ENCODE measurements at regions not wholly inside any gene's neighbourhood (a gene's known extent, or its start where the extent isn't known, plus 50 kb on each side); places are given as distances from the start of the nearest gene placed in this dataset.

- DNase-seq: no peak
- H3K4me3 ChIP-seq (ENCODE audit: control insufficient read depth in 1 of 7, extremely low read depth in 1 of 7, insufficient read depth in 4 of 7, low read depth in 2 of 7, low read length in 6 of 7): no peak overlapping the region
- H3K36me3 ChIP-seq (ENCODE audit: control insufficient read depth in 4 of 4, insufficient read depth in 4 of 4, low read length in 3 of 4): no peaks in the 10 kb centered on the region
- H3K27ac ChIP-seq (ENCODE audit: insufficient read depth in 1 of 2, low read depth in 1 of 2, low read length in 2 of 2, poor library complexity in 1 of 2, severe bottlenecking in 2 of 2): no peak overlapping the region
- POLR2A ChIA-PET: no interaction called here
- no peaks in the 10 kb centered on the region for H3K27me3 ChIP-seq (replicated peaks in 2 of 5; ENCODE audit: control insufficient read depth in 4 of 5, insufficient read depth in 5 of 5, low read length in 4 of 5)
- CTCF ChIA-PET: no interaction called here
- no peaks in the 10 kb centered on the region for H3K9me3 ChIP-seq (ENCODE audit: control extremely low read depth in 1 of 5, control insufficient read depth in 4 of 5, insufficient read depth in 2 of 5, low read depth in 1 of 5, low read length in 4 of 5)
- WGBS (ENCODE audit: insufficient coverage): 80% methylated on average over 1 of the region's 2 CpGs
- H3K4me1 ChIP-seq (ENCODE audit: control extremely low read depth in 1 of 4, control insufficient read depth in 4 of 4, insufficient read depth in 4 of 4, low read length in 3 of 4): no peaks in the 10 kb centered on the region
These were observed 104.9 kb downstream of the NUF2 start for GRCh38 chr1:163426505-163427251.

- POLR2A ChIA-PET: no interaction called here
- CTCF ChIA-PET: interaction anchor here (0.5 kb wide), 1 partner anchor 491 kb away, joined by 4 read pairs; no protein-coding TSS in a partner anchor
These were observed 105.5 kb downstream of the NUF2 start for GRCh38 chr1:163427279-163427678.

DNA sequence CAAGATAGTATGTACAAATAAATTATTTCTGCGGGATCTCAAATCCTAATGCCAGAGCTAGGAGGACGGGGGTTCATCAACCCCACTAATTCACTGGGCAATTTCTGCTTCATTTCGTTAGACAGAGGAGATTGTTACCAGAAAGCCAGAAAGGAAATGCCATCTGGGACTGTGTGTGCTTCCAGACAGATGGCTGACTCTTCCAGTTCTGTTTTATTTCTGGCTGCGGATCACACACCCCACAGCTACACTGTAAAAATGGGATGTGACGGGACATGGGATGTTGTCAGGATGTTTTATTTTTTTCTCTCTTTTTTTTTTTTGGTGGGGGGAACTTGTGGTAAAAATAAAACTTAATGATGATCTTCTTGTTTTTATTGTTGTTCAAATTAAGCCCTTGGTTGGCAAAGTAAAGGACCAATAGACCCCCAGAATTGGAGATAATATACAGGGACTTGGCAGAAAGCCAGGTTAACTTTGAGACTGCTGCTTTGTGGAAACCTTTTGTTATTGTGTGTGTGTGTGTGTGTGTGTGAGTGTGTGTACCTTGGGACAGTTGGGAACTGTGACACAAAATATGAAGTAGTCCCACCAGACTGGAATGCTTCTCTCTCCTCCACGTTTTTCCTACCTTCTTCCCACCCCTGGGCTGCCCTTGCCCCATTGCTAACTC, 114.5 kb downstream of the NUF2 start:
- H3K27ac ChIP-seq (ENCODE audit: insufficient read depth in 1 of 2, low read depth in 1 of 2, low read length in 2 of 2, poor library complexity in 1 of 2, severe bottlenecking in 2 of 2): no peak overlapping the region
- CTCF ChIA-PET: no interaction called here

More at GRCh38 chr1:163427279-163427678, 105.5 kb downstream of the NUF2 start:
- no peaks in the 10 kb centered on the region for H3K36me3 ChIP-seq (ENCODE audit: control insufficient read depth in 4 of 4, insufficient read depth in 4 of 4, low read length in 3 of 4)
- no peak overlapping the region for H3K27ac ChIP-seq (ENCODE audit: insufficient read depth in 1 of 2, low read depth in 1 of 2, low read length in 2 of 2, poor library complexity in 1 of 2, severe bottlenecking in 2 of 2)
- H3K9me3 ChIP-seq (ENCODE audit: control extremely low read depth in 1 of 5, control insufficient read depth in 4 of 5, insufficient read depth in 2 of 5, low read depth in 1 of 5, low read length in 4 of 5): peaks cover 0 to 3% (median 0%) of the 10 kb centered on the region in 5 experiments
- H3K27me3 ChIP-seq (replicated peaks in 2 of 5; ENCODE audit: control insufficient read depth in 4 of 5, insufficient read depth in 5 of 5, low read length in 4 of 5): no peaks in the 10 kb centered on the region
- DNase-seq: no peak
- no peak overlapping the region for H3K4me3 ChIP-seq (ENCODE audit: control insufficient read depth in 1 of 7, extremely low read depth in 1 of 7, insufficient read depth in 4 of 7, low read depth in 2 of 7, low read length in 6 of 7)
- no peaks in the 10 kb centered on the region for H3K4me1 ChIP-seq (ENCODE audit: control extremely low read depth in 1 of 4, control insufficient read depth in 4 of 4, insufficient read depth in 4 of 4, low read length in 3 of 4)
- 100% methylated on average over 1 of the region's 3 CpGs for WGBS (ENCODE audit: insufficient coverage)

DNA sequence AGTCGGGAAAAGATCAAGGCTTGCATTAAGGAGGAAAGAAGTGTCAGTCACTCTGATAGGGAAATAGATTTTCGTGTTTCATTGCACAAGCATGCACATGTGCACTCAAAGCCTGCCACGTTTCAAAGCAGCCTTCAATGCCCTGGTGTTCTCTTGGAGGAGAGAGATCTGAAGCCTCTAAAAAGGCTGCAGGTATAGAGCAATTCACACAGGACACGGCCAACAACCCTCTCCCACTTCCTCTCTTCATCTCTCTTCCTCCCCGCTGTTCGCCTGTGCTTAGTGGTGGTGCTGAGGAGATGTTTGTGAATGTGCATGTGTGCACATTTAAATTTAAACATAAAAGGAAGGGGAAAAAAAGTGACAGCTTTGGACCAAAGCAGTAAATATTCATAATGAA, 117.7 kb downstream of the NUF2 start:
- no peak for DNase-seq
- Histone ChIP-seq H3K4me1 (ENCODE audit: control extremely low read depth in 1 of 4, control insufficient read depth in 4 of 4, insufficient read depth in 4 of 4, low read length in 3 of 4) (no peaks in the 10 kb centered on the region), H3K4me3 (ENCODE audit: control insufficient read depth in 1 of 7, extremely low read depth in 1 of 7, insufficient read depth in 4 of 7, low read depth in 2 of 7, low read length in 6 of 7) (no peak overlapping the region), H3K36me3 (ENCODE audit: control insufficient read depth in 4 of 4, insufficient read depth in 4 of 4, low read length in 3 of 4) (no peaks in the 10 kb centered on the region), H3K9me3 (ENCODE audit: control extremely low read depth in 1 of 5, control insufficient read depth in 4 of 5, insufficient read depth in 2 of 5, low read depth in 1 of 5, low read length in 4 of 5) (peaks cover 0 to 2% (median 0%) of the 10 kb centered on the region in 5 experiments), H3K27ac (ENCODE audit: insufficient read depth in 1 of 2, low read depth in 1 of 2, low read length in 2 of 2, poor library complexity in 1 of 2, severe bottlenecking in 2 of 2) (no peak overlapping the region), H3K27me3 (replicated peaks in 2 of 5; ENCODE audit: control insufficient read depth in 4 of 5, insufficient read depth in 5 of 5, low read length in 4 of 5) (peaks cover 0 to 2% (median 0%) of the 10 kb centered on the region in 5 experiments)
- 44% methylated on average over 2 of the region's 6 CpGs for WGBS (ENCODE audit: insufficient coverage)
- ChIA-PET CTCF (no interaction called here), POLR2A (no interaction called here)

More for the DNA sequence above, 114.5 kb downstream of the NUF2 start:
- Histone ChIP-seq H3K36me3 (ENCODE audit: control insufficient read depth in 4 of 4, insufficient read depth in 4 of 4, low read length in 3 of 4) (no peaks in the 10 kb centered on the region), H3K9me3 (ENCODE audit: control extremely low read depth in 1 of 5, control insufficient read depth in 4 of 5, insufficient read depth in 2 of 5, low read depth in 1 of 5, low read length in 4 of 5) (peaks cover 0 to 4% (median 0%) of the 10 kb centered on the region in 5 experiments), H3K27me3 (replicated peaks in 2 of 5; ENCODE audit: control insufficient read depth in 4 of 5, insufficient read depth in 5 of 5, low read length in 4 of 5) (peaks cover 0 to 2% (median 0%) of the 10 kb centered on the region in 5 experiments), H3K4me3 (ENCODE audit: control insufficient read depth in 1 of 7, extremely low read depth in 1 of 7, insufficient read depth in 4 of 7, low read depth in 2 of 7, low read length in 6 of 7) (no peak overlapping the region), H3K4me1 (ENCODE audit: control extremely low read depth in 1 of 4, control insufficient read depth in 4 of 4, insufficient read depth in 4 of 4, low read length in 3 of 4) (no peaks in the 10 kb centered on the region)
- 95% methylated on average over 4 of the region's 6 CpGs for WGBS (ENCODE audit: insufficient coverage)
- POLR2A ChIA-PET: no interaction called here
- DNase-seq: no peak

DNA sequence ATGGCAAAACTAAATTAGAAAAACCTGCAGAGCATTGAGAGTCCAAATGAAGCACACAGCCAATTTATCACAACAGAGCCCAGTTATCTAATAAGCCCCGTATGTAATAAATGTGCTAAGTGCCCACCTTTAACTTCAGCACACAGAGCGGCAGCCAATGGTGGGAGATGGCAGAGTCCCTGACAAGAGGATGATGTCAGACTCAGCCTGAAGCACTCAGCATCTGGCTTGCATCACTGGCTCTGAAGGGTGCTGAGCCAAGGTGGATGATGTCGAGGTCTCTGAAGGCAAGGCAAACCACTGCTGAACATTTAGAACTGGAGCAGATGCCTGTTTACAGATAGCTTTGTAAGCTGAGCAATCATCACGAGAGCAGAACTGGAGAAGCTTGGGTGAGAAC, 118.3 kb downstream of the NUF2 start:
- ChIA-PET CTCF (no interaction called here), POLR2A (no interaction called here)
- 100% methylated on average over 1 of the region's 4 CpGs for WGBS (ENCODE audit: insufficient coverage)
- H3K36me3 ChIP-seq (ENCODE audit: control insufficient read depth in 4 of 4, insufficient read depth in 4 of 4, low read length in 3 of 4): no peaks in the 10 kb centered on the region
- peaks cover 0 to 2% (median 0%) of the 10 kb centered on the region in 5 experiments for H3K27me3 ChIP-seq (replicated peaks in 2 of 5; ENCODE audit: control insufficient read depth in 4 of 5, insufficient read depth in 5 of 5, low read length in 4 of 5)
- peaks cover 0 to 2% (median 0%) of the 10 kb centered on the region in 5 experiments for H3K9me3 ChIP-seq (ENCODE audit: control extremely low read depth in 1 of 5, control insufficient read depth in 4 of 5, insufficient read depth in 2 of 5, low read depth in 1 of 5, low read length in 4 of 5)
- H3K4me3 ChIP-seq (ENCODE audit: control insufficient read depth in 1 of 7, extremely low read depth in 1 of 7, insufficient read depth in 4 of 7, low read depth in 2 of 7, low read length in 6 of 7): no peak overlapping the region
- H3K27ac ChIP-seq (ENCODE audit: insufficient read depth in 1 of 2, low read depth in 1 of 2, low read length in 2 of 2, poor library complexity in 1 of 2, severe bottlenecking in 2 of 2): no peak overlapping the region
- DNase-seq: no peak
- H3K4me1 ChIP-seq (ENCODE audit: control extremely low read depth in 1 of 4, control insufficient read depth in 4 of 4, insufficient read depth in 4 of 4, low read length in 3 of 4): no peaks in the 10 kb centered on the region

DNA sequence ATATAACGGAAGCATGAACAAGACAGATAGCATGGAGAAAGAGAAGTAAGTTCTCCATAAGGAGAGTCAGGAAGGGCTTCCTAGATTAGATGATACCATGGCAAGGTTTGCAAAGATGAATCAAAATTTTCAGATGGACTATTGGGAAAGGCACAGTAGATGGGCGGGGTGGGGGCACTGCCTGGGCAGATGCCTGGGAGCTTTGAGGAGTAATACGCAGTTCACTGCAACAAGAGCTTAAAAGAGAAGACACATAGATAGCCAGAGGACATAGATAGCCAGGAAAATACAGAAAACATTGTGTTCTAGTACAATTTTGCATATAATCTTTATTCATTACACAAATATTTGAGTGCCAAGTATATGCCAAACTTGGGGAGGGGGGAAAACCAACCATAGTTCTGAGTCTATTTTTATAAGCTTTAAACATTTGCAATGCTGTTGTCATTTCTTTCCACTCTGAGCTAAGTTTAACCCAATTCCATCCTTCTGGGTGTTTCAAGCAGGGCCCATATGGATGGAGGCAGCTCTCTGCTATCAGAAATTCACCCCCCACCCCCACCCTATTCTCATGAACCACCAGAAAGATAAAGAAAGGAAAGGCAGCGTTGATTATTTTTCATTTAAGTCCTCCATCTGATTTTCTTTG, 120.6 kb downstream of the NUF2 start:
- CTCF ChIA-PET: no interaction called here

GRCh38 chr1:163442895-163443294, 121.1 kb downstream of the NUF2 start:
- CTCF ChIA-PET: no interaction called here

More for the DNA sequence above, 120.6 kb downstream of the NUF2 start:
- no peak for DNase-seq
- no peak overlapping the region for H3K27ac ChIP-seq (ENCODE audit: insufficient read depth in 1 of 2, low read depth in 1 of 2, low read length in 2 of 2, poor library complexity in 1 of 2, severe bottlenecking in 2 of 2)
- H3K36me3 ChIP-seq (ENCODE audit: control insufficient read depth in 4 of 4, insufficient read depth in 4 of 4, low read length in 3 of 4): no peaks in the 10 kb centered on the region
- H3K27me3 ChIP-seq (replicated peaks in 2 of 5; ENCODE audit: control insufficient read depth in 4 of 5, insufficient read depth in 5 of 5, low read length in 4 of 5): no peaks in the 10 kb centered on the region
- no peaks in the 10 kb centered on the region for H3K4me1 ChIP-seq (ENCODE audit: control extremely low read depth in 1 of 4, control insufficient read depth in 4 of 4, insufficient read depth in 4 of 4, low read length in 3 of 4)
- 100% methylated on average over 2 of the region's 4 CpGs for WGBS (ENCODE audit: insufficient coverage)
- POLR2A ChIA-PET: no interaction called here
- no peak overlapping the region for H3K4me3 ChIP-seq (ENCODE audit: control insufficient read depth in 1 of 7, extremely low read depth in 1 of 7, insufficient read depth in 4 of 7, low read depth in 2 of 7, low read length in 6 of 7)
- H3K9me3 ChIP-seq (ENCODE audit: control extremely low read depth in 1 of 5, control insufficient read depth in 4 of 5, insufficient read depth in 2 of 5, low read depth in 1 of 5, low read length in 4 of 5): no peaks in the 10 kb centered on the region

More at GRCh38 chr1:163442895-163443294, 121.1 kb downstream of the NUF2 start:
- POLR2A ChIA-PET: no interaction called here
- Histone ChIP-seq H3K4me3 (ENCODE audit: control insufficient read depth in 1 of 7, extremely low read depth in 1 of 7, insufficient read depth in 4 of 7, low read depth in 2 of 7, low read length in 6 of 7) (no peak overlapping the region), H3K36me3 (ENCODE audit: control insufficient read depth in 4 of 4, insufficient read depth in 4 of 4, low read length in 3 of 4) (no peaks in the 10 kb centered on the region), H3K27me3 (replicated peaks in 2 of 5; ENCODE audit: control insufficient read depth in 4 of 5, insufficient read depth in 5 of 5, low read length in 4 of 5) (peaks cover 0 to 2% (median 0%) of the 10 kb centered on the region in 5 experiments), H3K27ac (ENCODE audit: insufficient read depth in 1 of 2, low read depth in 1 of 2, low read length in 2 of 2, poor library complexity in 1 of 2, severe bottlenecking in 2 of 2) (no peak overlapping the region), H3K9me3 (ENCODE audit: control extremely low read depth in 1 of 5, control insufficient read depth in 4 of 5, insufficient read depth in 2 of 5, low read depth in 1 of 5, low read length in 4 of 5) (no peaks in the 10 kb centered on the region), H3K4me1 (ENCODE audit: control extremely low read depth in 1 of 4, control insufficient read depth in 4 of 4, insufficient read depth in 4 of 4, low read length in 3 of 4) (no peaks in the 10 kb centered on the region)
- 96% methylated on average over 7 of the region's 7 CpGs for WGBS (ENCODE audit: insufficient coverage)
- DNase-seq: no peak

All from common myeloid progenitor, CD34-positive (primary cell).